Neural cell (in vitro differentiated cells): ENCODE measurements at regions not wholly inside any gene's neighbourhood (a gene's known extent, or its start where the extent isn't known, plus 50 kb on each side); places are given as distances from the start of the nearest gene placed in this dataset.

Experiments used
- H2AFZ ChIP-seq: fragments of 200-600, 300-800 bp; sonication (generic), shearing (Covaris generic); 2 replicates; pipeline ENCODE4 v1.6.0; 2014; ENCODE audit warnings: low read depth, mild to moderate bottlenecking, antibody characterized with exemption, low read length, moderate library complexity
- H3F3A ChIP-seq: fragments of 200-600 bp; shearing (Covaris generic); 2 replicates; pipeline ENCODE4 v1.6.1; 2016; ENCODE audit warnings: mild to moderate bottlenecking, moderate library complexity, mixed read lengths, antibody characterized with exemption, low read length; ENCODE audit not compliant: insufficient read depth, poor library complexity, severe bottlenecking
- H3K27ac ChIP-seq: fragments of 200-600, 300-800 bp; sonication (generic), shearing (Covaris generic); 2 replicates; pipeline ENCODE4 v1.5.1; 2014; ENCODE audit warnings: mild to moderate bottlenecking, low read length, moderate library complexity
- H3K27me3 ChIP-seq: fragments of 300-800, 200-600 bp; sonication (generic), shearing (Covaris generic); 2 replicates; pipeline ENCODE4 v1.6.0; 2014; ENCODE audit warnings: mild to moderate bottlenecking, low read depth, low read length, moderate library complexity; ENCODE audit not compliant: insufficient read depth
- H3K36me3 ChIP-seq: fragments of 300-800, 200-600 bp; sonication (generic), shearing (Covaris generic); 2 replicates; pipeline ENCODE4 v1.5.1; 2014; ENCODE audit warnings: mild to moderate bottlenecking, antibody characterized with exemption, low read length, moderate library complexity; ENCODE audit not compliant: insufficient read depth
- H3K4me2 ChIP-seq: fragments of 300-800, 200-600 bp; sonication (generic), shearing (Covaris generic); 2 replicates; pipeline ENCODE4 v1.6.0; 2014; ENCODE audit warnings: mild to moderate bottlenecking, low read length
- H3K4me3 ChIP-seq: fragments of 300-800, 200-600 bp; sonication (generic), shearing (Covaris generic); 2 replicates; pipeline ENCODE4 v1.5.1; 2014; ENCODE audit warnings: mild to moderate bottlenecking, low read length, moderate library complexity
- H3K79me2 ChIP-seq: fragments of 200-600 bp; shearing (Covaris generic); replicated peaks from 2 replicates; pipeline ENCODE4 v1.6.0; 2014; ENCODE audit warnings: mild to moderate bottlenecking, low read length, moderate library complexity; ENCODE audit not compliant: insufficient read depth
- H3K9ac ChIP-seq: fragments of 300-800, 200-600 bp; sonication (generic), shearing (Covaris generic); 2 replicates; pipeline ENCODE4 v1.6.1; 2016; ENCODE audit warnings: mild to moderate bottlenecking, low read length, mixed read lengths
- H3K9me2 ChIP-seq: fragments of 200-600 bp; shearing (Covaris generic); 2 replicates; pipeline ENCODE4 v1.6.1; 2016; ENCODE audit warnings: mild to moderate bottlenecking, low read length, mixed read lengths; ENCODE audit not compliant: insufficient read depth
- H3K9me3 ChIP-seq: fragments of 200-600, 300-800 bp; sonication (generic), shearing (Covaris generic); 2 replicates; pipeline ENCODE4 v1.6.1; 2016; ENCODE audit warnings: mild to moderate bottlenecking, mixed run types, low read length, moderate library complexity, mixed read lengths
- H4K20me1 ChIP-seq: fragments of 200-600 bp; shearing (Covaris generic); 2 replicates; pipeline ENCODE4 v1.6.1; 2016; ENCODE audit warnings: mild to moderate bottlenecking, mixed run types; ENCODE audit not compliant: insufficient read depth
- EP300 ChIP-seq: fragments of 450-650 bp; conservative IDR thresholded peaks from 2 replicates; pipeline ENCODE4 v1.6.1; 2014; ENCODE audit warnings: antibody characterized with exemption, mild to moderate bottlenecking, moderate library complexity; ENCODE audit not compliant: poor library complexity, severe bottlenecking
- EZH2 ChIP-seq: fragments of 200-600, 300-800 bp; shearing (Covaris generic), sonication (generic); IDR thresholded peaks from 2 replicates; pipeline ENCODE4 v1.6.1; 2014; ENCODE audit warnings: antibody characterized with exemption, low read length, borderline replicate concordance, mild to moderate bottlenecking; ENCODE audit not compliant: insufficient read depth, poor library complexity, severe bottlenecking
- MXI1 ChIP-seq: fragments of 450-650 bp; conservative IDR thresholded peaks from 2 replicates; pipeline ENCODE4 v1.6.1; 2014; ENCODE audit warnings: antibody characterized with exemption, mild to moderate bottlenecking; ENCODE audit not compliant: poor library complexity, severe bottlenecking
- POLR2AphosphoS5 ChIP-seq: IDR thresholded peaks from 2 replicates; pipeline ENCODE4 v1.6.1; 2012
- RAD21 ChIP-seq: fragments of 450-650 bp; conservative IDR thresholded peaks from 2 replicates; pipeline ENCODE4 v1.6.1; 2014; ENCODE audit warnings: antibody characterized with exemption, mild to moderate bottlenecking, moderate library complexity
- SMC3 ChIP-seq: fragments of 450-650 bp; conservative IDR thresholded peaks from 2 replicates; pipeline ENCODE4 v1.6.1; 2014; ENCODE audit warnings: antibody characterized with exemption, mild to moderate bottlenecking, moderate library complexity; ENCODE audit not compliant: poor library complexity
- TAF1 ChIP-seq: IDR thresholded peaks from 2 replicates; pipeline ENCODE4 v1.6.1; 2012; ENCODE audit warnings: low read depth
- TF ChIP-seq, protein P1 (sequence below): fragments of 450-650 bp; IDR thresholded peaks from 2 replicates; pipeline ENCODE4 v1.5.1; 2014; ENCODE audit warnings: antibody characterized with exemption, mild to moderate bottlenecking, moderate library complexity; ENCODE audit not compliant: poor library complexity, severe bottlenecking
- TF ChIP-seq, protein P2 (sequence below): IDR thresholded peaks from 2 replicates; pipeline ENCODE4 v1.6.1; 2012; ENCODE audit warnings: borderline replicate concordance

DNA sequence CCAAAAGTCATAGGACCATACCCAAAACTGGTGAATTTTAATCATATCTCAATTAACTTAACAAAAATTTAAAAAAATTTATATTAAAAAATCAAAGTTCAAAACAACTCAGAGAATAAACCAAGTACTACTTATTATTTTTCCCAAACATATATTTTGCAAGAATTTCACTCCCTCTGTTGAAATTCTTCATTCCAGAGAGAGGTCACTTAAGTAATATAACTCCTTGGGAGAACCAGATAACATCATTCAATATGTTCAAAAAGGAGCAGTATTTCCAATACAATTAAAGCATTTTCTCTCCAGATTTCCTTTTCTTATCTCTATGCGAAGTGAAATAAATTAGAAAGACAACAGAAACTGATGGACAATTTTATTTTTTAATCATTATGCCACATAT is 165.9 kb upstream of the RND3 start:
- no peak overlapping the region for H3K4me3 ChIP-seq
- TF ChIP-seq MXI1: no peak
- TF ChIP-seq POLR2AphosphoS5: no peak
- no peak for TF ChIP-seq RAD21
- no peak for TF ChIP-seq SMC3
- no peak for TF ChIP-seq TAF1
- TF ChIP-seq, protein P1, sequence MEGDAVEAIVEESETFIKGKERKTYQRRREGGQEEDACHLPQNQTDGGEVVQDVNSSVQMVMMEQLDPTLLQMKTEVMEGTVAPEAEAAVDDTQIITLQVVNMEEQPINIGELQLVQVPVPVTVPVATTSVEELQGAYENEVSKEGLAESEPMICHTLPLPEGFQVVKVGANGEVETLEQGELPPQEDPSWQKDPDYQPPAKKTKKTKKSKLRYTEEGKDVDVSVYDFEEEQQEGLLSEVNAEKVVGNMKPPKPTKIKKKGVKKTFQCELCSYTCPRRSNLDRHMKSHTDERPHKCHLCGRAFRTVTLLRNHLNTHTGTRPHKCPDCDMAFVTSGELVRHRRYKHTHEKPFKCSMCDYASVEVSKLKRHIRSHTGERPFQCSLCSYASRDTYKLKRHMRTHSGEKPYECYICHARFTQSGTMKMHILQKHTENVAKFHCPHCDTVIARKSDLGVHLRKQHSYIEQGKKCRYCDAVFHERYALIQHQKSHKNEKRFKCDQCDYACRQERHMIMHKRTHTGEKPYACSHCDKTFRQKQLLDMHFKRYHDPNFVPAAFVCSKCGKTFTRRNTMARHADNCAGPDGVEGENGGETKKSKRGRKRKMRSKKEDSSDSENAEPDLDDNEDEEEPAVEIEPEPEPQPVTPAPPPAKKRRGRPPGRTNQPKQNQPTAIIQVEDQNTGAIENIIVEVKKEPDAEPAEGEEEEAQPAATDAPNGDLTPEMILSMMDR: no peak
- no peak for TF ChIP-seq EP300
- TF ChIP-seq, protein P2, sequence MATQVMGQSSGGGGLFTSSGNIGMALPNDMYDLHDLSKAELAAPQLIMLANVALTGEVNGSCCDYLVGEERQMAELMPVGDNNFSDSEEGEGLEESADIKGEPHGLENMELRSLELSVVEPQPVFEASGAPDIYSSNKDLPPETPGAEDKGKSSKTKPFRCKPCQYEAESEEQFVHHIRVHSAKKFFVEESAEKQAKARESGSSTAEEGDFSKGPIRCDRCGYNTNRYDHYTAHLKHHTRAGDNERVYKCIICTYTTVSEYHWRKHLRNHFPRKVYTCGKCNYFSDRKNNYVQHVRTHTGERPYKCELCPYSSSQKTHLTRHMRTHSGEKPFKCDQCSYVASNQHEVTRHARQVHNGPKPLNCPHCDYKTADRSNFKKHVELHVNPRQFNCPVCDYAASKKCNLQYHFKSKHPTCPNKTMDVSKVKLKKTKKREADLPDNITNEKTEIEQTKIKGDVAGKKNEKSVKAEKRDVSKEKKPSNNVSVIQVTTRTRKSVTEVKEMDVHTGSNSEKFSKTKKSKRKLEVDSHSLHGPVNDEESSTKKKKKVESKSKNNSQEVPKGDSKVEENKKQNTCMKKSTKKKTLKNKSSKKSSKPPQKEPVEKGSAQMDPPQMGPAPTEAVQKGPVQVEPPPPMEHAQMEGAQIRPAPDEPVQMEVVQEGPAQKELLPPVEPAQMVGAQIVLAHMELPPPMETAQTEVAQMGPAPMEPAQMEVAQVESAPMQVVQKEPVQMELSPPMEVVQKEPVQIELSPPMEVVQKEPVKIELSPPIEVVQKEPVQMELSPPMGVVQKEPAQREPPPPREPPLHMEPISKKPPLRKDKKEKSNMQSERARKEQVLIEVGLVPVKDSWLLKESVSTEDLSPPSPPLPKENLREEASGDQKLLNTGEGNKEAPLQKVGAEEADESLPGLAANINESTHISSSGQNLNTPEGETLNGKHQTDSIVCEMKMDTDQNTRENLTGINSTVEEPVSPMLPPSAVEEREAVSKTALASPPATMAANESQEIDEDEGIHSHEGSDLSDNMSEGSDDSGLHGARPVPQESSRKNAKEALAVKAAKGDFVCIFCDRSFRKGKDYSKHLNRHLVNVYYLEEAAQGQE: no peak
- H3K9me3 ChIP-seq: no peaks in the 10 kb centered on the region
- H3K36me3 ChIP-seq: no peaks in the 10 kb centered on the region
- H3K9me2 ChIP-seq: no peaks in the 10 kb centered on the region
- H2AFZ ChIP-seq: no peak overlapping the region
- no peaks in the 10 kb centered on the region for H3K27me3 ChIP-seq
- H3F3A ChIP-seq: no peaks in the 10 kb centered on the region
- H4K20me1 ChIP-seq: no peaks in the 10 kb centered on the region
- H3K4me2 ChIP-seq: no peak overlapping the region
- no peaks in the 10 kb centered on the region for H3K79me2 ChIP-seq
- H3K9ac ChIP-seq: no peak overlapping the region
- H3K27ac ChIP-seq: no peak overlapping the region

DNA sequence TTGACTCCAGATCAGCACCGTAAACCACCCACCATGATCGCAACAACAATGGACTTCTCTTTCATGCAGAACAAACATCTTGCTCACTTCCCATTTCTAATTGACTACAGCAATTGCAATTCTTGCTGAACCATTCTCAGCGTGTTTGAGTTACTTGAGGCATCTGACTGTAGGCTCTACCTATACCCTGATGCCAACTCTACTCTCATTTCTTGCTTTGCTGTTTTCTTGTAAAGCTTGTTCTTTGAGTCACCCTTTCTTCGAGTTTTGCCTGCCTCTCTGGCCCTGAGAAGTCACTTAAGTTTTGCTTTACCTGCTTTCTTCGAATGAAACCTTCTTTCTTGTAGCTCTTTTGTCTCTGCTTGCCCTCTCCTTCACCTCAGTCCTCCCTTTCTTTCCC is 160.5 kb upstream of the RND3 start:
- Histone ChIP-seq H2AFZ (no peak overlapping the region), H3K4me2 (no peak overlapping the region), H3K9ac (no peak overlapping the region), H3K79me2 (no peaks in the 10 kb centered on the region), H3K27ac (no peak overlapping the region), H4K20me1 (no peaks in the 10 kb centered on the region), H3F3A (no peaks in the 10 kb centered on the region), H3K4me3 (no peak overlapping the region), H3K36me3 (no peaks in the 10 kb centered on the region), H3K9me3 (no peaks in the 10 kb centered on the region), H3K27me3 (no peaks in the 10 kb centered on the region), H3K9me2 (no peaks in the 10 kb centered on the region)
- TF ChIP-seq, protein P2: no peak
- TF ChIP-seq SMC3 (no peak), RAD21 (no peak), TAF1 (no peak), MXI1 (no peak), EZH2 (no peak), POLR2AphosphoS5 (no peak), EP300 (no peak)
- TF ChIP-seq, protein P1: no peak
